ENCODE measurements at regions not wholly inside any gene's neighbourhood (a gene's known extent, or its start where the extent isn't known, plus 50 kb on each side); places are given as distances from the start of the nearest gene placed in this dataset.

- TF ChIP-seq CTCF (IDR thresholded peaks at IDR 0.05; ENCODE audit: low read depth, low read length, poor library complexity, severe bottlenecking) (no peak), EZH2phosphoT487 (IDR thresholded peaks at IDR 0.05; ENCODE audit: borderline replicate concordance, low read length) (no peak)
Measured at GRCh38 chr11:112388496-112388895, 127.8 kb upstream of the PLET1 start.

All from DOHH2 (cell line).